Upper lobe of left lung (tissue), 4 donors: ENCODE measurements at regions not wholly inside any gene's neighbourhood (a gene's known extent, or its start where the extent isn't known, plus 50 kb on each side); places are given as distances from the start of the nearest gene placed in this dataset.

Experiments
- EP300 ChIP-seq, 4 donors: sonication (generic); formaldehyde crosslinking; IDR thresholded peaks; one replicate each; pipeline ENCODE4 v1.5.1; 2017; ENCODE audit warnings: antibody characterized with exemption in 4 of 4, control low read depth in 2 of 4
- POLR2A ChIP-seq, 4 donors: fragments of 450-650 bp; IDR thresholded peaks; one replicate each; pipeline ENCODE4 v1.5.1; 2016 to 2017; ENCODE audit warnings: antibody characterized with exemption in 4 of 4, mild to moderate bottlenecking in 2 of 4
- POLR2AphosphoS5 ChIP-seq, 2 donors: sonication (generic); formaldehyde crosslinking; IDR thresholded peaks; one replicate each; pipeline ENCODE4 v1.5.1; 2017; ENCODE audit warnings: antibody characterized with exemption in 2 of 2
- TF ChIP-seq, protein P1 (sequence below), 6 experiments: fragments of 450-650 bp in 4 of 6; fragments of 200-600 bp in 2 of 6; sonication (generic) in 2 of 6; IDR thresholded peaks; one replicate each; pipeline ENCODE4 v1.5.1; 2016 to 2019; ENCODE audit warnings: antibody characterized with exemption in 6 of 6

DNA sequence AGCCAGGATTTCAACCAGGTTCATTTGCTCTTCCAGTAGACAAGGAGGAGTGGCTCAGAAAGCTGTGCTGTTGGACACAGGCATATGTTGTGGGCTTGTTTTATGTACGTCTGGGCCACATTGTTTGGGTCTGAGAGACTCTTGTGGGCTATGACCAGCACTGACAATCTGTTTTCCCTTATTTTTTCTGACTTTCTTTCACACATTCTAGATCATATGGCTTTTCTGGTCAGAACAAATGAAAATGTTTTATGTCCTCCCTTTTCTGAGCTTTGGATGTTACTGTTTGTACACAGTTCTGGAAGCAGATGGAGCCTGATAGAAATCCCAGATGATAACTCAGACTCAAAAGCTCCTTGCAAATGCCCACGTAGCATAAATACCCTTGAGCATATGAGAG is 85.8 kb upstream of the RGMA start:
- TF ChIP-seq, protein P1, sequence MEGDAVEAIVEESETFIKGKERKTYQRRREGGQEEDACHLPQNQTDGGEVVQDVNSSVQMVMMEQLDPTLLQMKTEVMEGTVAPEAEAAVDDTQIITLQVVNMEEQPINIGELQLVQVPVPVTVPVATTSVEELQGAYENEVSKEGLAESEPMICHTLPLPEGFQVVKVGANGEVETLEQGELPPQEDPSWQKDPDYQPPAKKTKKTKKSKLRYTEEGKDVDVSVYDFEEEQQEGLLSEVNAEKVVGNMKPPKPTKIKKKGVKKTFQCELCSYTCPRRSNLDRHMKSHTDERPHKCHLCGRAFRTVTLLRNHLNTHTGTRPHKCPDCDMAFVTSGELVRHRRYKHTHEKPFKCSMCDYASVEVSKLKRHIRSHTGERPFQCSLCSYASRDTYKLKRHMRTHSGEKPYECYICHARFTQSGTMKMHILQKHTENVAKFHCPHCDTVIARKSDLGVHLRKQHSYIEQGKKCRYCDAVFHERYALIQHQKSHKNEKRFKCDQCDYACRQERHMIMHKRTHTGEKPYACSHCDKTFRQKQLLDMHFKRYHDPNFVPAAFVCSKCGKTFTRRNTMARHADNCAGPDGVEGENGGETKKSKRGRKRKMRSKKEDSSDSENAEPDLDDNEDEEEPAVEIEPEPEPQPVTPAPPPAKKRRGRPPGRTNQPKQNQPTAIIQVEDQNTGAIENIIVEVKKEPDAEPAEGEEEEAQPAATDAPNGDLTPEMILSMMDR (IDR thresholded peaks at IDR 0.05), result no peak
- TF ChIP-seq POLR2A (IDR thresholded peaks at IDR 0.05) (no peak), EP300 (IDR thresholded peaks at IDR 0.05) (no peak), POLR2AphosphoS5 (IDR thresholded peaks at IDR 0.05) (no peak)
